ENCODE measurements at regions not wholly inside any gene's neighbourhood (a gene's known extent, or its start where the extent isn't known, plus 50 kb on each side); places are given as distances from the start of the nearest gene placed in this dataset.

- Histone ChIP-seq H3K9me3 (replicated peaks; ENCODE audit: control insufficient read depth, insufficient read depth, low read length) (no peaks in the 10 kb centered on the region; the same call in 2 of the 3 replicates), H3K27ac (ENCODE audit: control insufficient read depth, insufficient read depth) (peak overlapping the region; percentile 72), H3K4me2 (ENCODE audit: control insufficient read depth, insufficient read depth) (peak overlapping the region; percentile 77), H2AFZ (ENCODE audit: control insufficient read depth, low read depth, low read length) (peak overlapping the region; percentile 88), H4K20me1 (ENCODE audit: control insufficient read depth, insufficient read depth) (no peaks in the 10 kb centered on the region), H3K4me1 (ENCODE audit: control insufficient read depth, insufficient read depth, low read length) (peaks cover 6% of the 10 kb centered on the region), H3K36me3 (ENCODE audit: control insufficient read depth in 2 of 2, insufficient read depth in 2 of 2, low read length in 1 of 2) (no peaks in the 10 kb centered on the region), H3K9ac (ENCODE audit: control insufficient read depth, insufficient read depth, low read length) (peak overlapping the region; percentile 36), H3K27me3 (replicated peaks in 1 of 2; ENCODE audit: control insufficient read depth in 2 of 2, insufficient read depth in 2 of 2, low read length in 1 of 2) (no peaks in the 10 kb centered on the region), H3K4me3 (no peak overlapping the region), H3K79me2 (ENCODE audit: control insufficient read depth, insufficient read depth, low read length) (no peaks in the 10 kb centered on the region)
- TF ChIP-seq E4F1 (IDR thresholded peaks at IDR 0.05; ENCODE audit: borderline replicate concordance, partially characterized antibody) (no peak), MYB (IDR thresholded peaks at IDR 0.05; ENCODE audit: borderline replicate concordance, low read depth, low read length) (no peak), MAX (IDR thresholded peaks at IDR 0.05; ENCODE audit: low read depth, low read length) (no peak), NKRF (conservative IDR thresholded peaks at IDR 0.05) (no peak), IRF3 (IDR thresholded peaks at IDR 0.05) (no peak), ELK1 (IDR thresholded peaks at IDR 0.05; ENCODE audit: low read depth, low read length) (no peak), TARDBP (IDR thresholded peaks at IDR 0.05; ENCODE audit: borderline replicate concordance) (no peak), CREM (IDR thresholded peaks at IDR 0.05; ENCODE audit: low read depth) (no peak), HSF1 (IDR thresholded peaks at IDR 0.05; ENCODE audit: low read depth, low read length) (no peak), SMAD1 (IDR thresholded peaks at IDR 0.05; ENCODE audit: low read depth, partially characterized antibody) (no peak)
- no peak for DNase-seq (ENCODE audit: low read depth, low spot score)
- peak; percentile 63 for ATAC-seq
- POLR2A ChIA-PET, result interaction anchor here (0.6 to 1.6 kb wide), 5 partner anchors 142 to 520 kb away, joined by 3 to 4 read pairs (median 4); no protein-coding TSS in a partner anchor
- RAD21 ChIA-PET (ENCODE audit: unreplicated experiment), result interaction anchor here (0.7 to 2.6 kb wide), 11 partner anchors 9 to 949 kb away, joined by 3 to 11 read pairs (median 4); no protein-coding TSS in a partner anchor
- BruUV-seq (replicated peaks), result no TSS peak
- CTCF ChIA-PET, result interaction anchor here (0.6 to 2.6 kb wide), 12 partner anchors 16 to 952 kb away, joined by 3 to 6 read pairs (median 4); partner anchors contain the start of gene PDS5B
- WGBS (ENCODE audit: insufficient coverage, insufficient replicate concordance, low lambda C conversion rate, missing lambda C conversion rate), result 76% methylated on average over 2 of the region's 2 CpGs
- in situ Hi-C loops (cut with MboI), result loop anchor here (25.0 kb wide), 1 partner anchor 1100 kb away; the partner anchor contains the start of gene N4BP2L1
- FAIRE-seq, result peak; percentile 81
- SMC1A ChIA-PET (ENCODE audit: uncharacterized antibody, unreplicated experiment), result interaction anchor here (0.5 to 5.0 kb wide), 11 partner anchors 9 to 948 kb away, joined by 3 to 28 read pairs (median 3); no protein-coding TSS in a partner anchor
- intact Hi-C loops (cut with micrococcal nuclease; ENCODE audit: unreplicated experiment), result loop anchor here (10.0 kb wide), 1 partner anchor 473 kb away; no protein-coding TSS in a partner anchor
Measured at GRCh38 chr13:33537676-33538075, 252.1 kb upstream of the STARD13 start.

Measured in GM12878 (cell line).